Caco-2 (cell line): ENCODE measurements at regions not wholly inside any gene's neighbourhood (a gene's known extent, or its start where the extent isn't known, plus 50 kb on each side); places are given as distances from the start of the nearest gene placed in this dataset.

ENCODE experiments used
- BruUV-seq: library from RNA; stranded (reverse); fragments of 400-500 nt; replicated peaks from 2 replicates; lab custom pipeline; 2021; lab: Mats Ljungman, UMichigan
- CTCF ChIA-PET: fragments of 300-600 bp; sonication (Branson Sonifier 250); formaldehyde crosslinking; loops from one replicate; lab custom pipeline; 2022; ENCODE audit warnings: antibody characterized with exemption; lab: Charles Lee
- POLR2A ChIA-PET: fragments of 300-600 bp; sonication (Branson Sonifier 250); formaldehyde crosslinking; loops from one replicate; lab custom pipeline; 2022; ENCODE audit warnings: antibody characterized with exemption; lab: Charles Lee
- DNase-seq, 2 experiments: peaks; one replicate each; pipeline versions ENCODE4 v3.0.0 to v3.0.0-alpha.2; 2020 to 2022
- H3K27me3 ChIP-seq: replicated peaks from 2 replicates; pipeline ENCODE4 v1.6.0; 2011; ENCODE audit warnings: low read length; ENCODE audit not compliant: control insufficient read depth, insufficient read depth
- H3K36me3 ChIP-seq: 2 replicates; pipeline ENCODE4 v1.5.1; 2011; ENCODE audit warnings: low read length; ENCODE audit not compliant: control insufficient read depth, insufficient read depth
- H3K4me1 ChIP-seq: fragments of 250-450 bp; sonication (Bioruptor Pico); 2 replicates; pipeline ENCODE4 v1.5.1; 2020; ENCODE audit warnings: mild to moderate bottlenecking
- H3K4me3 ChIP-seq: 2 replicates; pipeline ENCODE4 v1.5.1; 2011; ENCODE audit warnings: low read depth, mild to moderate bottlenecking, control low read depth, low read length
- H3K9me3 ChIP-seq: fragments of 250-450 bp; sonication (Bioruptor Pico); 2 replicates; pipeline ENCODE4 v1.5.1; 2020; ENCODE audit warnings: mild to moderate bottlenecking, moderate library complexity
- H3K27ac Mint-ChIP-seq: one replicate; pipeline ENCODE4 v1.8.0; 2022; ENCODE audit warnings: mixed read lengths; ENCODE audit not compliant: unreplicated experiment
- H3K27me3 Mint-ChIP-seq: one replicate; pipeline ENCODE4 v1.8.0; 2022; ENCODE audit warnings: mixed read lengths; ENCODE audit not compliant: insufficient read depth, unreplicated experiment
- H3K36me3 Mint-ChIP-seq: one replicate; pipeline ENCODE4 v1.8.0; 2022; ENCODE audit warnings: mild to moderate bottlenecking, mixed read lengths; ENCODE audit not compliant: insufficient read depth, unreplicated experiment
- H3K4me1 Mint-ChIP-seq: one replicate; pipeline ENCODE4 v1.8.0; 2022; ENCODE audit warnings: low read depth, mixed read lengths; ENCODE audit not compliant: unreplicated experiment
- H3K4me3 Mint-ChIP-seq: one replicate; pipeline ENCODE4 v1.8.0; 2022; ENCODE audit warnings: mild to moderate bottlenecking, moderate library complexity, mixed read lengths; ENCODE audit not compliant: unreplicated experiment
- H3K9me3 Mint-ChIP-seq: one replicate; pipeline ENCODE4 v1.8.0; 2022; ENCODE audit warnings: mixed read lengths; ENCODE audit not compliant: unreplicated experiment
- CTCF ChIP-seq, 2 experiments: fragments of 200-600 bp in 1 of 2; IDR thresholded peaks; 1 replicate in 1 of 2; 2 replicates in 1 of 2; pipeline versions ENCODE4 v1.5.1 to v1.8.0; 2011 to 2022; ENCODE audit warnings: antibody characterized with exemption in 1 of 2, control low read depth in 1 of 2, inconsistent platforms in 1 of 2, low read depth in 1 of 2, low read length in 1 of 2, mild to moderate bottlenecking in 1 of 2, moderate library complexity in 1 of 2; ENCODE audit not compliant: insufficient read depth in 1 of 2, severe bottlenecking in 1 of 2, unreplicated experiment in 1 of 2
- intact Hi-C: fragments of 100-400 bp; cut with micrococcal nuclease; formaldehyde crosslinking; loops from one replicate; pipeline ENCODE4 v1.10.0; 2022; ENCODE audit not compliant: unreplicated experiment

GRCh38 chr4:16297003-16297402 is 70.7 kb upstream of the TAPT1 start:
- no peaks in the 10 kb centered on the region for H3K4me1 Mint-ChIP-seq
- Histone ChIP-seq H3K4me3 (no peak overlapping the region), H3K36me3 (no peaks in the 10 kb centered on the region), H3K9me3 (no peaks in the 10 kb centered on the region), H3K27me3 (no peaks in the 10 kb centered on the region), H3K4me1 (no peaks in the 10 kb centered on the region)
- peaks cover 9% of the 10 kb centered on the region for H3K27me3 Mint-ChIP-seq
- BruUV-seq, result no TSS peak
- DNase-seq, result no peak
- ChIA-PET POLR2A (no interaction called here), CTCF (no interaction called here)
- TF ChIP-seq CTCF (IDR thresholded peaks at IDR 0.05; ENCODE audit: insufficient read depth in 1 of 2, low read depth in 1 of 2, low read length in 1 of 2, severe bottlenecking in 1 of 2, unreplicated experiment in 1 of 2), result no peak
- no peak overlapping the region for H3K27ac Mint-ChIP-seq
- no peaks in the 10 kb centered on the region for H3K36me3 Mint-ChIP-seq
- H3K9me3 Mint-ChIP-seq, result peaks cover 10% of the 10 kb centered on the region
- intact Hi-C loops, result loop anchor here (10.0 kb wide), 1 partner anchor 458 kb away; no protein-coding TSS in a partner anchor
- H3K4me3 Mint-ChIP-seq, result no peak overlapping the region

- no peak for DNase-seq
- no peaks in the 10 kb centered on the region for H3K27me3 ChIP-seq
- intact Hi-C loops, result loop anchor here (10.0 kb wide), 1 partner anchor 460 kb away; no protein-coding TSS in a partner anchor
- H3K4me3 Mint-ChIP-seq, result no peak overlapping the region
- H3K9me3 ChIP-seq, result no peaks in the 10 kb centered on the region
- H3K27me3 Mint-ChIP-seq, result peaks cover 13% of the 10 kb centered on the region
- ChIA-PET CTCF (no interaction called here), POLR2A (no interaction called here)
- TF ChIP-seq CTCF (IDR thresholded peaks at IDR 0.05; ENCODE audit: insufficient read depth in 1 of 2, low read depth in 1 of 2, low read length in 1 of 2, severe bottlenecking in 1 of 2, unreplicated experiment in 1 of 2), result no peak
- H3K4me3 ChIP-seq, result no peak overlapping the region
- no TSS peak for BruUV-seq
- no peaks in the 10 kb centered on the region for H3K4me1 Mint-ChIP-seq
- no peaks in the 10 kb centered on the region for H3K4me1 ChIP-seq
- H3K27ac Mint-ChIP-seq, result no peak overlapping the region
- H3K36me3 ChIP-seq, result no peaks in the 10 kb centered on the region
- H3K36me3 Mint-ChIP-seq, result no peaks in the 10 kb centered on the region
- H3K9me3 Mint-ChIP-seq, result peaks cover 10% of the 10 kb centered on the region
Measured at GRCh38 chr4:16294455-16294854, 68.2 kb upstream of the TAPT1 start.

GRCh38 chr4:16293210-16293838 is 67.1 kb upstream of the TAPT1 start:
- Mint-ChIP-seq H3K27ac (no peak overlapping the region), H3K9me3 (peaks cover 10% of the 10 kb centered on the region), H3K27me3 (peaks cover 13% of the 10 kb centered on the region), H3K4me1 (no peaks in the 10 kb centered on the region), H3K36me3 (no peaks in the 10 kb centered on the region), H3K4me3 (no peak overlapping the region)
- DNase-seq, result no peak
- ChIA-PET CTCF (no interaction called here), POLR2A (no interaction called here)
- no TSS peak for BruUV-seq
- Histone ChIP-seq H3K36me3 (no peaks in the 10 kb centered on the region), H3K27me3 (no peaks in the 10 kb centered on the region), H3K9me3 (no peaks in the 10 kb centered on the region), H3K4me1 (no peaks in the 10 kb centered on the region), H3K4me3 (no peak overlapping the region)
- intact Hi-C loops, result loop anchor here (10.0 kb wide), 1 partner anchor 461 kb away; no protein-coding TSS in a partner anchor
- no peak for TF ChIP-seq CTCF (IDR thresholded peaks at IDR 0.05; ENCODE audit: insufficient read depth in 1 of 2, low read depth in 1 of 2, low read length in 1 of 2, severe bottlenecking in 1 of 2, unreplicated experiment in 1 of 2)
